ENCODE measurements at regions not wholly inside any gene's neighbourhood (a gene's known extent, or its start where the extent isn't known, plus 50 kb on each side); places are given as distances from the start of the nearest gene placed in this dataset.

- peak in 1 of 12 donors; percentile 16 for TF ChIP-seq CTCF (IDR thresholded peaks at IDR 0.05)
- no peak for TF ChIP-seq POLR2A (IDR thresholded peaks at IDR 0.05)
These were observed 360.8 kb upstream of the ARID1B start for GRCh38 chr6:156416391-156416790.
